A204.1 (cell line): ENCODE measurements at regions not wholly inside any gene's neighbourhood (a gene's known extent, or its start where the extent isn't known, plus 50 kb on each side); places are given as distances from the start of the nearest gene placed in this dataset.
A peak's percentile ranks its signal among the peaks of the same experiment; 100 is the strongest.
"Not testable (repeated sequence)": the region's sequence is repeated elsewhere in the genome, so short reads cannot be mapped to it uniquely, and the experiment has no call there.

ENCODE experiments used
- FAIRE-seq: peaks from 2 replicates; lab custom pipeline; 2012; peaks lifted over from hg19 to GRCh38; lab: Jason Lieb, UNC

DNA sequence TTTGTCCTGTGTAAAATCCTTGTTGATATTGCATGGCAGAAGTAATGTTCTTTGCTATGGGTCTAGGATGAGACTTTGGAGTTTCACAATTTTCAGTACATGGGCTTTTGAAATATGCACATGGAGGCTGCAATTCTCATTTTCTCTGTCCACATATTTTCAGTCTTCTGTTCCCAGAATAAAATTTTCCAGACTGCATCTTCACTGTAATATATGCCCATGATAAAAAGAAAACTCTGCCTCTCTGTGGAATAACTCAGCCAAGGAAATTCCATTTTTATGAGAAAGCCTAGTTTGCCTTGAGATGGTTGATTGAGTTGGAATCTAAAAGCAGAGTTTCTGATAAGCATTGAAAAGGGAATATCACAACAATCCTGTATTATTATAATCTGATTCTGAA is 601.4 kb upstream of the AADAT start:
- FAIRE-seq, result no peak

DNA sequence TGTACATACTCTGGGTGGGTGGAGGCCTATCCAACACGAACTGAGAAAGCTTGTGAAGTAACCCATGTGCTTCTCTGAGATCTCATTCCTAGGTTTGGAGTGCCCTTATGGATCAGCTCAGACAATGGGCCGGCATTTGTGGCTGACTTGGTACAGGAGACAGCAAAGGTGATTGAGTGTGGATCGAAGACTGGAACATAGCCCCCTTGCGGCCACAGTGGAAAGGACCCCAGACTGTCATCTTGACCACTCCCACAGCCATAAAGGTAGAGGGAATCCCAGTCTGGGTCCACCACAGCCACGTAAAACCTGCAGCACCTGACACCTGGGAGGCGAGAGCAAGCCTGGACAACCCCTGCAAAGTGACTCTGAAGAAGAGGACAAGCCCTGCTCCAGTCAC is 598.0 kb upstream of the AADAT start:
- FAIRE-seq, result no peak

DNA sequence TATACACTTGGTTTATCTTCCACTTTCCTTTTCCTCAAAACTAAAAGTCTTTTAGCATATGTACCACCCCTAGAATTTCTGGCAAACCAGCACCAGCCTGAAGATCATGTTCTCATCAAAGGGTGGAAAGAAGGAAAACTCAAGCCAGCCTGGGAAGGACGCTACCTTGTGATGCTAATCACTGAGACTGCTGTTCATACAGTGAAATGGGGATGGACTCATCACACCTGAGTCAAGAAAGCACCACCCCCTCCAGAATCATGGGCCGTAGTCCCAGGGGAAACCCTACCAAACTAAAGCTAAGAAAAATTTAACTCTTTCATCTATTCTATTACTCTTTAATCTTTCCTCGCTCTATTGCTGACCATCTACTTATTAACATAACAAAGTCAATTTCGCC is 595.9 kb upstream of the AADAT start:
- FAIRE-seq, result not testable (repeated sequence)

DNA sequence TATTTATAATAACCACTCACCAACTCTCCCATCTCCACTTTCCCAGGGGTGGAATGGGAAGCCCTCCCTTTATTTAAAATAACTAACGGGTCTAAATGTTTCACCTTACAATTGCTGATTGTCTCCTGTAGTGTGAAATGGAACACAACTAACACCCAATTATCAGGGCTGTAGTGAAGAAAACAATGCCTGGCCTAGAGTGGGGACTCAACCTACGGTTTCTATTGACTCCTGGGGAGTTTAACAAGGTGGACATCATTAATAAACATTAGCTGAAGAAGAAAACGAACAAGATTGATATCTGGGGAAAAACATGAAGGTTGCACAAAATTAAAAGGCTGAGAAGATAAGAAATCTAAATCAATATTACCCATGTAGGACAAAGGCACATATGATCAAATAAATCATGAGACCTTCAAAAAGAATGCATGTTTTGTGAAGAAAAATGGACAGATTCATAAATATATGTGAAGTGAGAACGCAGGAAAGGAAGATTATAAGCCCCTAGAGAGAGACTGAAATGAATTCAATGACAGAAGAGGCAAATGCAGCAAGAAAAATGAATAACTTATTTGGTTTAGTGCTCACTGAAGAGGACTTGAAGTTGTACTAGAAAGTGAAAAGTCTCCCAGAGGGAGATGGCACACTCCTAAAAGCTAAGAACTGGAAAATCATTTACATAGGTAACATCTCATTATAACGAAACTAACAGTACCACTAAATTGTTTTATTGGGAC is 593.0 kb upstream of the AADAT start:
- no peak for FAIRE-seq

DNA sequence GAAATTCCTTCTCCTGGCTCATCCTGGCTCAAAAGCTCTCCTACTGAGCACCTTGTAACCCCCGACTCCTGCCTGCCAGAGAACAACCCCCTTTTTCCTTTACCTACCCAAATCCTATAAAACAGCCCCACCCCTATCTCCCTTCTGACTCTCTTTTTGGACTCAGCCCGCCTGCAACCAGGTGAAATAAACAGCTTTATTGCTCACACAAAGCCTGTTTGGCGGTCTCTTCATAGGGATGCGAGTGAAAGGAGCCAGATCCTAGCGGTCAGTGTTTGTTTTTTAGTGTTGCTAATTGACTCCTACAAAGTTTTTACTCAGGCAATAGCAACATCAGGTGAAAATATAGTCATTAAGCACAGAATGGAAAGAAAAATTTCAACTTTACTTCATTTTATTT is 592.3 kb upstream of the AADAT start:
- not testable (repeated sequence) for FAIRE-seq

DNA sequence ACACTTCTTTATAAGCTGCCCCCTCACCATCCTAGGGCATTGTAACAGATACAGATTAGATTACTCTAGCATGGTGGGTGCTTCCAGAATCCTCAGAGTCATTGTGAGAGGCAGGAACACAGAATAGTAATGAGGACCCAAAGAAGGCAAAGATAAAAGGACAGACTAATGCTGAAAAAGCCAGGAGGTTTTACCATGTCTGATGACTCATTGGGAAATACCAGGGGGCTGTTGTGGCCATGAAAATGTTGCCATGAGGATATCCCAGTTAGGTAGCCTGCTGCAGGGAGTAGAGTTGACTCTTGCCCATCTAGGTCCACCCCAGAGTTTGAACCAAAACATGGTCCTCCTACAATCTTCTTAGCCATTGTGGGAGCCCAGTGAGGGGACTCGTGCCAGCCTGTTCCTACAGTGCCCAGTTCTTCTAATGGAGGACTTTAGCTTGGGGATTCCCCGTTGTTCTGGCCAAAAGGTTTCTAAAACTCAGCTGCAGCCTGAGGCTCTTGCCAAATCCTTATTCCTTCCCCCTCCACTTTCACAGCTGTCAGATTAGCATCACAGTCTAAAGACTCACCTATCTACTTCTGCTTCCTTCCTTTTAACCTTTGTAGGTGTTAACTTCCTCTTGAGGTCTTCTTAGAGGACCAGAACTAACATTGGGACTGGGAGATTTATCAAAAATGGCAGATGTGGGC is 586.0 kb upstream of the AADAT start:
- no peak for FAIRE-seq

DNA sequence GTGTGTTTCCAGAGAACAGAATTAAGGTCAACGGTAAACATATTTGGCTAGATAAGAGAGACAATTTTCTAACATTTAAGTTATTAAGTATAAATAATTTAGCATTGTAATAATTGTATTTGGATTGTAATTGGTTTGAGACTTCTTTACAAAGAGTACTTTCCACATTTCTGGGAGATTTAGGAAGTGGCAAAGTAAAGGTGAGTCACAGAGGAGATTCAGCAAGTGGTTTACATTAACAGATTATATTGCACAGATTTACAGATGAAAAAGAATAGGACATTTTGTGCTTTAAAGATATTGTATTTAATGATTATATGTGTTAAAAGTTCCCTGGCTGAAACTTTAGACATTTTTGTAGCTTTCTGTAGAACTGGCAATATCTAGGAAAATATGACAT is 584.4 kb upstream of the AADAT start:
- FAIRE-seq, result no peak

DNA sequence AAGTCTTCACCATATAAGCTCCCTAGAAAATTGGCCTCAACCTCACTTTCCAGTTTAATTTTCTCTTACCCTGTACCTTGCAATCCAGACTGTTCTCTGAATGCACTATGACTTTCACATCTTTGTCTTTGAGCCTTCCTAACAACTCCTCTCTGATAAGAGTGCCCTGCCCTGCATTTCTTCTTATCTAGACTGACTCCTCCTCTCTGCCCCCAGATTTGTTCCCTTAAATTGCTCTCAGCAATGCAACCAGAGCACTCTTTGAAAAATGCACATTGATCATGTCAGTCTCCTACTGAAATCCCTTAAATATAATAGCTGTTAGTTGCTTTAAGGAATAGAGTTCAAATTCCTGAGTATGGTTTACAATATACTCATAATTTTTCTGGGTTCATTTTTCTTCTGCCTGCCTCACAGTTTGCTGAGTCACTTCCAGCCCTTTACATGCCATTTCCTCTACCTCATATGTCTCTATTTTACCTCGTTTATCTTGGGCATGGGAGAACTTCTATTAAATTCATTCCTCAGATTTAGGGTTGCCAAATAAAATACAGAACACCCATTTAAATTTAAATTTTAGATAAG is 582.7 kb upstream of the AADAT start:
- FAIRE-seq, result no peak

DNA sequence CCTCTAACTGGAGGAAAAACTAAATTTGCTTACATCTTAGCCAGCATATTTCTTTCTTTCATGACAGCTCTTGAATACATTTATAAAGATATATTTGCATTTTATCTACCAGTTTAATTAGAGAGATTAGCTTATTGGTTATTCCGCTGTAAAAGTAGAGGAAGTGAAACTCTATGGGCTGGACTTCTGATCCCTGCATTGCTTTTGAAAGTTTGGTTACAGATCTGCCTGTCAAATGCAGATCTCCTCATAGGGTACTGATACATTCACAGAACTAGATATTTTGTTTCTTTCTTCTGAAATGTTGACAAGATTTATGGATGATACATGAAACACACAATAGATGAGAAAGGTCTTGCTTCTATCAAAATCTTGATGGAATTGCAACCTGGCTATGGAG is 581.4 kb upstream of the AADAT start:
- FAIRE-seq, result no peak

DNA sequence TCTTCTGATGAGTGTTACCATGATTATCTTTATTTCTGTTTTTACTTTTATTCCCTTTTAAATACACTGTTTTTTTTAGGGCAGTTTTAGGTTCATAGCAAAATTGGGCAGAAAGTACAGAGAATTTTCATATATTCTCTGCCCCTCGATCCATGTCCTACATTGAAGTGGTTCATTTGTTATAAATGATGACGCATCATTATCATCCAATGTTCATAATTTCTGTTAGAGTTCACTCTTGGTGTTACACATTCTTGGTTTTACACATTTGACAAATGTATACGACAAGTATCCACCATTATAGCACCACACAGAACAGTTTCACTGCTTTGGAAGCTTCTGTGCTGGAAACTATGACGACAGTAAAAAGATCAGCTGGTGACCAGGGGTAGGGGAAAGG is 578.1 kb upstream of the AADAT start:
- FAIRE-seq, result no peak

DNA sequence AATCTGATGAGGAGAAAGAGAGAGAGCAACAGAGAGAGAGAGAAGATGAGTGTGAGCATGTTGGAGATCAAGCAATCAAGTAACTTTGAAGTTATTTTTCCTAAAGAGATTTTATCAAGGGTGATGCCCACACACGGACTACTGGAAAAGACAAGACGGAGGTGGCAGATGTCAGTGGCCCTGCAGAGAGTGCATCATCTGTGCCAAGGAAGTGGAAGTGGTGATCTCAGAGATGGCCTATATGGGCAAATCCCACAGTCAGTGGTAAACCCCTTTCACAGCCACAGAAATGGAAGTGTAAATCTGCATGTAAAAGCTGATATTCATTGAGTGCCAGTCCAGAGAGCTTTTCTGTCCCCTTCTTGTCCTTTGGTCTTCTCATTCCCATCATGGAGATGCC is 577.2 kb upstream of the AADAT start:
- no peak for FAIRE-seq

DNA sequence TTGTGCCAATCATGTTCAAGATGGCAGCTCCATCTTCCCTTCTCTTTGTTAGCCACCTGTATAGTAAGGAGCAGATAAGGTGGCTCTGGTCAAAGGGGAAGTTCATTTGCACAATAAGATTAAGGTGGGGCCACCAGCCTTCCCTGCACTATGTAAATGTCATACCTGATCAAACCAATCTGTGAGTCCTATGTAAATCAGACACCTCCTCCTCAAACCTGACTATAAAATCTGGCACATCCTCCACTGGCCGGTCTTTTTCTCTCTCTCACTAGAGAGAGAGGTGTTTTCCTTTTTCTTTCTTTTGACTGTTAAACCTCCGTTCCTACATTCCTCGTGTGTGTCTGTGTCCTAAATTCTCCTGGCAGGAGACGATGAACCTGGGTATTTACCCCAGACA is 572.5 kb upstream of the AADAT start:
- FAIRE-seq, result no peak

DNA sequence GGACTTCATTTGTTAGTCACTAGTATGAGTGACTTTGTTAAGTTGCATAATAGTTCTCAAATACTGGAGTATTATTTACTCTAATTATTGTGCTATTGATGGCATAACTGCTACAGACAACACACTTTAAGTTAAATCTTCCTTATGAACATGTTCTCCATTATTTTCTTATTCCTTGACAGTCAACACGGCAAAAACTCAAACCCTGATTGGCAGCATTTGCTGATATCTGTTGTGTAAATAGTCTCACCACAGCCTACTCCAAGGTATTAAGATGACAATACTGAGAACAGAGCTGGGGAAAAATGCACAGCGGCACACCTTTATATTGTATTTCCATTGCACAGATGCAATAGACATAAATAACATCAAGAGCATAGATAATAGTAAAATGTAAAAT is 568.0 kb upstream of the AADAT start:
- FAIRE-seq, result no peak

DNA sequence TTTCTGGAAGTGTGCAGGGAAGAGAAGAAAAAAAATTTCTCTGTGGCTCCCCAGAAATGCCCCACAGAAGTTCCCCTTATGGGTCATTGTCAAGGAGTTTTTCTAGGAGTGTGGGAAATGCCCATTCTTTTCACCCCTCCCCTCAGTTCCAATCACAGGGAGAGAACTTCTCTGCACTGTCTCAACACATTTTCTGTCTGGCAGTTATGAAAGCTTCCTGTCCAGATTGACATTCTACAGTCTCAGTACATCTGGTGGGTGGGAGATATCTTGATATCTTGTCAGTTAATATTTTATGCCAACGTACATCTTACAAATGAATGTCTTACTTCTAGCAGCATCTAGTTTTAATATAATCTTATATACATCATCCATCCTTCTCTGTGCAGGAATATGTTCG is 566.8 kb upstream of the AADAT start:
- FAIRE-seq, result no peak

DNA sequence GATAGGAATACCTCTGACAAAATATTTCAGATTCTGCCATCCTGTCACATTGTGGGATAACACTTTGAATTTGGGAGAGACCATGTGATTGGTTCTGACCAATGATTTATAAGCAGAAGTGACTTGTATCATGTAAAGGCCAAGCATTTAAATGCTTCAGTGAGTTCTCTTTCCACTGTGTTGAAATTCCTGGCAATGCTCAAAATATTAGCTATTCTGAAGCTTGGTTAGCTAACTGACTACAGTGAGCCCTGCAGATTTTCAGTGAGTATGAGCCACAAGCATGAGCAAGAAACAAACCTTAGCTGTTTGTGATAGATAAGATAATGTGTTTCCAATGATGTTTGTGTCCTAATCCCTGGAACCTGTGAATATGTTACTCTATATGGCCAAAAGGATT is 562.8 kb upstream of the AADAT start:
- no peak for FAIRE-seq

DNA sequence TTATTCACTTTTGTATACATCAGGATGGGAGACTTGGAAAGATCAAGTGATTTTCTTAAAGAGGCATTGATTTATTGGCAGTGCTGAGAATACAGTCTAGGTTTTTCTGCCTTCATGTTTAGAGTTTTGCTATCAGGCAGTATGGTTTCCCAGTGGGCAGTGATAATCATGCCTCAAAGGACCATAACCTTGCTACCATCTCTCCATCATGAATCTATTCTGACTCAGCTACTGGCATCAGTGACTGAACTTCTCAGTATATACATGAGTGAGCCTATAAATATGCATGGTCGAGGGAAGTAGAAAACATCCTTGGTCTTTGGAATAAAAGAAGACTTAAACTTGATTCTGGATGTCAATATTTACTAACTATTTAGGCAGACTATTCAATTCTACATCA is 562.0 kb upstream of the AADAT start:
- FAIRE-seq, result no peak

DNA sequence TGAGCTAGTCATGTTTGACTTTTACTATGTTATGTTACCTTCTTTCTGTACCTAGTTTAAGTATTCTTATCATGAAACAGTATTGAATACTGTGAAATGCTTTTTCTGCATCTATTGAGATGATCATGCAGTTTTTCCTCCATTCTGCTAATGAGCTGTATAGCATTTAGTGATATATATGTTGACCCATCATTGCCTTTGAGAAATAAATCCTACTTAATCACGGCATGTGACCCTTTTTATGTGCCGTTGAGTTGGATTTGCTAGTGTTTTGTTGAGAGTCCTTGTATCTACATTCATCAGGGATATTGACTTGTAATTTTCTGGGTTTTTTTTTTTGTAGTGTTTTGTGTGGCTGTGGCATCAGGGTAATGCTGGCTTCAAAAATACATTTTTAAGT is 537.7 kb upstream of the AADAT start:
- FAIRE-seq, result no peak

DNA sequence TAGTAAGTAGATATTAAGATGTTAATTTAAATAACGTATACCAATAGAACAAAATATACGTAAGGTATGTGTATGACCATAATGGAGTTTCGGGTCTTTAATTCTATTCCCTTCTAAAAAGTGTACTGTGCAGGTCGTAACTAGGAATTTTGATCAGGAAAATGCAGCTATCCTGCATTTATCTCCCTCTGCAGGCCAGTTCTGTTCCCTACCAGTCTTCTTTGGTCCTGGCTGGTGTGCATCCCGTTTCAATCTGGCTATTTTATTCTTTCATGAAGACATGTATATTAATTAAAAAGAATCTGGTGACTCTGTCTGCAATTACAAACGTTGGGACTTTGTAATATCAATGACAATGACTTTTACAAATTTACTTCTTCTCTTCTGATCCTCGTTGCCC is 534.1 kb upstream of the AADAT start:
- no peak for FAIRE-seq

DNA sequence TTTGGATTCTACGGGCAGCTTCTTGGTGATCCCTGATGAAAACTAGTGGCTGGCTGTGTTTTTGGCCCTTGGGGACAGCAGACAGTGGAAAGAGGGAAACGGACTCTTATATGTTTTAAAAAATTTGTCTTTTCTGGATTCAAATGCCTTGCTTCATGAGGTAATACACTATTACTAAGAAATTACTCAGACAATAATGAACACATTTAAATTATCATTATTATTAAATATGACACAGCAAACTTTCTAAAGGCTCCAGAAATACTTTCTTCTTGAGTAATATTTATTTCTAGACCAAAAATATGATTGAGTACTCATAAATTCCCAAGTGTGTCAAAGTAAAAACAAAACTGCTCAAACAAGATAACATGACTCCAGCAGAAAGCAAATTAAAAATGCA is 520.7 kb upstream of the AADAT start:
- FAIRE-seq, result no peak

DNA sequence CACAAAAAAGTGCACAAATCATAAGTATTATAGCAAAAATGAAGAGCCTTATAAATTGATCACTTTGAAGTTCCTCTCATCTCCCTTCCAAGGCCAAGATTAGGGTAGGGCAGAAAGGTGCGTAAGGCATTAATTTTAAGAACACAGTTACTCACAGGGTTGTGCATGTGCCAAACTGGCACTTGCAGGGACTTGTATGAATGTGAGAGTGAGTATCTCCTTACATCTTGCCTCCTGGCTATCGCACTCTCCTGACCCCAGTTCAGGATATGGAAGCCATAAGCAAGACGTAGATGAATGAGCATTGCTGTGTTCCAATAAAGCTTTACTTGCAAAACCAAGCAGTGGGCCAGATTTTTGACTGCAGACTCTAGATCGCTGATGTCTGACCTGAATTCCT is 510.1 kb upstream of the AADAT start:
- no peak for FAIRE-seq

DNA sequence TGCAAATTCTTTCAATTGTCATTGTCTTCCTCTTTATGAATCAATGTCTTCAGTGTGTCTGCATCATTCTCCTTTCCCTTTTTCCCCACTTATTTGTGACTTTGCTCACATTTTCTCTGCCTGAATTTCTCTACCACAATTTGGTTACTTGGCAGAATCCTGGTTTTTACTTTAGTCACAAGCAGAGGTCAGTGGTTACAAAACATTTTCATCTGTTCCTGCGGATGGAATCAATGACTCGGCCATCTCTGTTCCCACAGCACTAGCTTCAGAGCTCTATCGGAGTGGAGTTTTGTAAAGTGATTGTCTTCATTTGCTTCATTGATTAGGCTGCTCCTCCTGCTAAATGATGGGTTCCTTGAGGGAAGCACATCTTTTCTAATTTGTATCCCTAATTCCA is 501.3 kb upstream of the AADAT start:
- no peak for FAIRE-seq

DNA sequence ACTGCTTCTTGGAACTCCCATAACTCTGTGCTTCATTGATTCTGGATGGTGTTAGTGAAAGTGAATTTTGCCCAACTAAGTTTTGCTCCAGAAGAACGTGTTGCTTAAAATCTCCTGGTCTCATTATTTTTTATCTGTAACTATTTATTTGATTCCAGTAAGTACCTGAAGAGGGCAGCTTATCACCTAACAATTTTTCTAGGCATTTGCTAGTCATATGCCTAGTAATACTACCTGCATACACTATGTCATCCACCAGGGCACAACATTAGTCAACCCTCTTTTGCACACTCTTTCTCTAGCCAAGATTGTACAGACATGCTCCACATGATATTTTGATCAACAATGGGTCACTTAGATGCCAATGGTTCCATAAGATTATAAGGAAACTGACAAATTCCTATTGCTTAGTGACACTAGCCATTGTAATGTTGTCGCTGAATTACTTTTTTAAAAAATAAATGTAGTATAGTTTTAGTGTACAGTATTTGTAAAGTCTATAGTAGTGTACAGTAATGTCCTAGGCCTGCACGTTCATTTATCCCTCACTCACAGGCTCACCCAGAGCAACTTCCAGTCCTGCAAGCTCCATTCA is 499.9 kb upstream of the AADAT start:
- FAIRE-seq, result peak; percentile 32

DNA sequence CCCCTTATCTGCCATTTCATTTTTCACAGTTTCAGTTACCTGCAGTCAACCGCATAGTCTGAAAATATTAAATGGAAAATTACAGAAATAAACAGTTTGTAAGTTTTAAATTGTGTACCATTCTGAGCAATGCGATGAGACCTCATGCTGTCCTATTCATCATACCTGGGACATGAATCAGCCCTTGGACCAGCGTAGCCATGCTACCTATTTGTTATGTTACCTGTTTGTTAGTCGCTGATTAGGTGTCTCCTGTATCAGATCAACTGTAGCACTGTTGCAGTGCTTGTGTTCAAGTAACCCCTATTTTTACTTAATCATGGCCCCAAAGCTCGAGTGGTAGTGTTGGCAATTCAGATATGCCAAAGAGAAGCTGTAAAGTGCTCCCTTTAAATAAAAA is 492.2 kb upstream of the AADAT start:
- FAIRE-seq, result no peak

DNA sequence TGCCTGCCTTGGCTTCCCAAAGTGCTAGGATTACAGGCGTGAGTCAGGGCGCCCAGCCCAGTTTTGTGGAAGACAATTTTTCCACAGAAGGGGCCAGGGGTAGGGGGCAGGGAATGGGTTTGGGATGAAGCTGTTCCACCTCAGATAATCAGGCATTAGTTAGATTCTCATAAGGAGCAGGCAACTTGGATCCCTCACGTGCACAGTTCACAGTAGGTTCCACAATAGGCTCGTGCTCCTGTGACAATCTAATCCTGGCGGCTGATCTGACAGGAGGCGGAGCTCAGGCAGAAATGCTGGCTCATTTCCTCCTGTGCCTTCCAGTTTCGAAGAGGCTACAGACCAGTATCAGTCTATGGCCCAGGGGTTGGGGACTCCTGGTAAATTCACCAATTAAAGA is 491.6 kb upstream of the AADAT start:
- no peak for FAIRE-seq
